ENCODE measurements at regions not wholly inside any gene's neighbourhood (a gene's known extent, or its start where the extent isn't known, plus 50 kb on each side); places are given as distances from the start of the nearest gene placed in this dataset.

DNA sequence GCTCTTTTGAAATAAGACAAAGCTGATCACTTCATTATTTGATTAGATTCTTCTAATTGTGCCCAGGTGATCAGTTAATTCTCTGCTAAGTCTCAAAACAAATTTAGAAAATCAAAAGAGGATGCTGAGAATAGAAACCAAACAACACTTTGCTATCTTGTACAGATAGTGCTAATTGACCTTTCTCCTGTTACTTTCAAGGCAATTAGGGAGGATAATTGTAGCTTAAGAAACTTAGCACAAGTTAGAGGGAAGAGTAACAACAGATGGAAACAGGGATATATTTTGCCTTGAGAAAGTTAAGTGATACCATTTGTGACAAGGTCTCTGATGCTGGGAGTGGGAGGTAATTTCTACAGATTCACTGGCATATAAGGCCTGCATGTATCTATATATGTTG lies 344.8 kb upstream of the GRM7 start:
- Histone ChIP-seq H3K4me1 (no peaks in the 10 kb centered on the region), H3K9me3 (no peaks in the 10 kb centered on the region), H3K4me3 (no peak overlapping the region), H3K36me3 (no peaks in the 10 kb centered on the region), H3K27me3 (no peaks in the 10 kb centered on the region), H3K27ac (no peak overlapping the region)
- no peak for DNase-seq
- TF ChIP-seq, protein P1, sequence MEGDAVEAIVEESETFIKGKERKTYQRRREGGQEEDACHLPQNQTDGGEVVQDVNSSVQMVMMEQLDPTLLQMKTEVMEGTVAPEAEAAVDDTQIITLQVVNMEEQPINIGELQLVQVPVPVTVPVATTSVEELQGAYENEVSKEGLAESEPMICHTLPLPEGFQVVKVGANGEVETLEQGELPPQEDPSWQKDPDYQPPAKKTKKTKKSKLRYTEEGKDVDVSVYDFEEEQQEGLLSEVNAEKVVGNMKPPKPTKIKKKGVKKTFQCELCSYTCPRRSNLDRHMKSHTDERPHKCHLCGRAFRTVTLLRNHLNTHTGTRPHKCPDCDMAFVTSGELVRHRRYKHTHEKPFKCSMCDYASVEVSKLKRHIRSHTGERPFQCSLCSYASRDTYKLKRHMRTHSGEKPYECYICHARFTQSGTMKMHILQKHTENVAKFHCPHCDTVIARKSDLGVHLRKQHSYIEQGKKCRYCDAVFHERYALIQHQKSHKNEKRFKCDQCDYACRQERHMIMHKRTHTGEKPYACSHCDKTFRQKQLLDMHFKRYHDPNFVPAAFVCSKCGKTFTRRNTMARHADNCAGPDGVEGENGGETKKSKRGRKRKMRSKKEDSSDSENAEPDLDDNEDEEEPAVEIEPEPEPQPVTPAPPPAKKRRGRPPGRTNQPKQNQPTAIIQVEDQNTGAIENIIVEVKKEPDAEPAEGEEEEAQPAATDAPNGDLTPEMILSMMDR (IDR thresholded peaks at IDR 0.05): no peak
- TF ChIP-seq POLR2A (IDR thresholded peaks at IDR 0.05): no peak
- intact Hi-C loops (cut with DNase I; ENCODE audit: low total_unique reads): no loop called here

GRCh38 chr3:6516694-6517093 lies 344.2 kb upstream of the GRM7 start:
- no peak for TF ChIP-seq POLR2A (IDR thresholded peaks at IDR 0.05)
- TF ChIP-seq, protein P1 (IDR thresholded peaks at IDR 0.05): no peak
- Histone ChIP-seq H3K27me3 (no peaks in the 10 kb centered on the region), H3K9me3 (no peaks in the 10 kb centered on the region), H3K4me1 (no peaks in the 10 kb centered on the region), H3K27ac (no peak overlapping the region), H3K36me3 (no peaks in the 10 kb centered on the region), H3K4me3 (no peak overlapping the region)
- intact Hi-C loops (cut with DNase I; ENCODE audit: low total_unique reads): no loop called here
- no peak for DNase-seq

- Histone ChIP-seq H3K4me3 (no peak overlapping the region), H3K27me3 (no peaks in the 10 kb centered on the region), H3K36me3 (no peaks in the 10 kb centered on the region), H3K9me3 (no peaks in the 10 kb centered on the region), H3K4me1 (no peaks in the 10 kb centered on the region), H3K27ac (no peak overlapping the region)
- intact Hi-C loops (cut with DNase I; ENCODE audit: low total_unique reads): no loop called here
- TF ChIP-seq, protein P1 (IDR thresholded peaks at IDR 0.05): no peak
- TF ChIP-seq POLR2A (IDR thresholded peaks at IDR 0.05): no peak
- no peak for DNase-seq
Measured at GRCh38 chr3:6518709-6519345, 342.1 kb upstream of the GRM7 start.

DNA sequence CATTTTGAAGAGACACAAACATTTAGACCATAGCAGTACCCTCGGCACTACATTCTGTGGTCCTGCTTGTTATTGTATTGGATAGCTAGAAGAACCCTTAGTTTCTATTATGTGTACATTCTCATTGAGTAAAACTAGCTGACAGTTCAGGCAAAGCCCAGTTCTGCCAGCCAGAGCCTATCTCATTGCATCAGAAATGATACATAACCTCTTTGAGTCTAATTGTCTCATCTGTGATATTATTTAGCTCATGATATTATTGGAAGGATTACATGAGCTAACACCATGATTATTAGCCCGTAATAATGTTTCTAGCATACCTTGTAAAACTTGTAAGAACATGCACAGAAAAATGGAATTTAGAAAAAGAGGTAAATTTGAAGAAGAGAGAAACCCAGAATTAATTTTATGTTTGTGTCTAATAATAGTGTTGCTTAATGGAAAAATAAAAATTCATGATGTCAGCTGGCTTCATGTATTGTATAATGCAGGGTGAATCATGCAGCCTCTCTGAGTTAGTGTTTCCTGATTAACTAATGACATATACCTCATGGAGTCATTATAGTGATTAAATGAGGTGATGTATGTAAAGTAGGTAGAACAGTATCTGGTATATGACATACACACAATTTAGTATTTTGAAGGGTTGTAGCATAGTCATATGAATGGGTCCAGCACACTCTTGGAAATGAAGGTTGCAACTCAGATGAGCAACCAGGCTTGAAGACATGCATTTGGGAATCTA lies 339.4 kb upstream of the GRM7 start:
- TF ChIP-seq, protein P1 (IDR thresholded peaks at IDR 0.05): no peak
- TF ChIP-seq POLR2A (IDR thresholded peaks at IDR 0.05): no peak
- Histone ChIP-seq H3K4me3 (no peak overlapping the region), H3K36me3 (no peaks in the 10 kb centered on the region), H3K27me3 (no peaks in the 10 kb centered on the region), H3K27ac (no peak overlapping the region), H3K9me3 (no peaks in the 10 kb centered on the region), H3K4me1 (no peaks in the 10 kb centered on the region)
- intact Hi-C loops (cut with DNase I; ENCODE audit: low total_unique reads): no loop called here
- DNase-seq: no peak

- Histone ChIP-seq H3K9me3 (no peaks in the 10 kb centered on the region), H3K27ac (no peak overlapping the region), H3K4me1 (no peaks in the 10 kb centered on the region), H3K27me3 (no peaks in the 10 kb centered on the region), H3K36me3 (no peaks in the 10 kb centered on the region), H3K4me3 (no peak overlapping the region)
- intact Hi-C loops (cut with DNase I; ENCODE audit: low total_unique reads): no loop called here
- DNase-seq: no peak
- TF ChIP-seq, protein P1 (IDR thresholded peaks at IDR 0.05): no peak
- no peak for TF ChIP-seq POLR2A (IDR thresholded peaks at IDR 0.05)
Measured at GRCh38 chr3:6522191-6522590, 338.7 kb upstream of the GRM7 start.
